ENCODE measurements at regions not wholly inside any gene's neighbourhood (a gene's known extent, or its start where the extent isn't known, plus 50 kb on each side); places are given as distances from the start of the nearest gene placed in this dataset.

- Histone ChIP-seq H3K4me1 (ENCODE audit: low read length) (no peaks in the 10 kb centered on the region), H3K9me2 (replicated peaks; ENCODE audit: insufficient read depth, low read length) (no peaks in the 10 kb centered on the region), H3K9ac (ENCODE audit: low read length) (no peak overlapping the region), H2AFZ (ENCODE audit: low read length) (no peak overlapping the region), H3K4me3 (ENCODE audit: low read length) (no peak overlapping the region), H3K9me3 (ENCODE audit: low read length) (no peaks in the 10 kb centered on the region; the same call in 1 of the 2 replicates), H3K4me2 (ENCODE audit: low read depth, low read length, poor library complexity, severe bottlenecking) (no peak overlapping the region), H3K27ac (ENCODE audit: low read length) (no peak overlapping the region), H3K79me2 (ENCODE audit: low read length) (no peaks in the 10 kb centered on the region), H3K27me3 (ENCODE audit: low read length) (no peaks in the 10 kb centered on the region), H3K36me3 (ENCODE audit: insufficient read depth, low read length) (no peaks in the 10 kb centered on the region), H4K20me1 (ENCODE audit: insufficient read depth, low read depth, low read length) (no peaks in the 10 kb centered on the region)
- DNase-seq, result no peak
These were observed 380.8 kb downstream of the NDFIP2 start for GRCh38 chr13:79861731-79862130.

DNA sequence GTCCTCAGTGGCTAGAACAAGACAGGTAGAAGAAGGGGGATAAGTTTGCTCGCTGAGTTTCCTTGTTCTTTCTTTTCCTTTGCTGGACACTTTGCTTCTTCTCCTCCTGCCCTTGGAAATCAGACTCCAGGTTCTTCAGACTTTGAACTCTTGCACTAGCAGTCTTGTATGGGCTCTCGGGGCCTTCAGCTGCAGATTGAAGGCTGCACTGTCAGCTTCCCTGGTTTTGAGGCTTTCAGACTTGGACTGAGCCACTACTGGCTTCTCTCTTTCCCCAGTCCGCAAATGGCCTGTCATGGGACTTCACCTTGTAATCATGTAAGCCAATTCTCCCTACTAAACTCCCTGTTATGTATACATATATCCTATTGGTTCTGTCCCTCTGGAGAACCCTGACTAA is 379.8 kb downstream of the NDFIP2 start:
- Histone ChIP-seq H3K9me3 (ENCODE audit: low read length) (no peaks in the 10 kb centered on the region; the same call in 1 of the 2 replicates), H3K27me3 (ENCODE audit: low read length) (no peaks in the 10 kb centered on the region), H3K4me3 (ENCODE audit: low read length) (no peak overlapping the region)

GRCh38 chr13:79859756-79860155 is 378.8 kb downstream of the NDFIP2 start:
- no peaks in the 10 kb centered on the region for H3K79me2 ChIP-seq (ENCODE audit: low read length)
- no peak overlapping the region for H2AFZ ChIP-seq (ENCODE audit: low read length)
- no peak overlapping the region for H3K4me3 ChIP-seq (ENCODE audit: low read length)
- H3K27me3 ChIP-seq (ENCODE audit: low read length), result no peaks in the 10 kb centered on the region
- DNase-seq, result no peak
- no peak overlapping the region for H3K4me2 ChIP-seq (ENCODE audit: low read depth, low read length, poor library complexity, severe bottlenecking)
- no peaks in the 10 kb centered on the region; the same call in 1 of the 2 replicates for H3K9me3 ChIP-seq (ENCODE audit: low read length)
- H3K9me2 ChIP-seq (replicated peaks; ENCODE audit: insufficient read depth, low read length), result no peaks in the 10 kb centered on the region
- H3K36me3 ChIP-seq (ENCODE audit: insufficient read depth, low read length), result no peaks in the 10 kb centered on the region
- no peak overlapping the region for H3K9ac ChIP-seq (ENCODE audit: low read length)
- H3K27ac ChIP-seq (ENCODE audit: low read length), result no peak overlapping the region
- H3K4me1 ChIP-seq (ENCODE audit: low read length), result no peaks in the 10 kb centered on the region
- no peaks in the 10 kb centered on the region for H4K20me1 ChIP-seq (ENCODE audit: insufficient read depth, low read depth, low read length)

More for the DNA sequence above, 379.8 kb downstream of the NDFIP2 start:
- no peak overlapping the region for H2AFZ ChIP-seq (ENCODE audit: low read length)
- no peaks in the 10 kb centered on the region for H4K20me1 ChIP-seq (ENCODE audit: insufficient read depth, low read depth, low read length)
- H3K4me2 ChIP-seq (ENCODE audit: low read depth, low read length, poor library complexity, severe bottlenecking), result no peak overlapping the region
- H3K36me3 ChIP-seq (ENCODE audit: insufficient read depth, low read length), result no peaks in the 10 kb centered on the region
- H3K79me2 ChIP-seq (ENCODE audit: low read length), result no peaks in the 10 kb centered on the region
- H3K4me1 ChIP-seq (ENCODE audit: low read length), result no peaks in the 10 kb centered on the region
- H3K9me2 ChIP-seq (replicated peaks; ENCODE audit: insufficient read depth, low read length), result no peaks in the 10 kb centered on the region
- no peak overlapping the region for H3K27ac ChIP-seq (ENCODE audit: low read length)
- H3K9ac ChIP-seq (ENCODE audit: low read length), result no peak overlapping the region
- DNase-seq, result no peak

DNA sequence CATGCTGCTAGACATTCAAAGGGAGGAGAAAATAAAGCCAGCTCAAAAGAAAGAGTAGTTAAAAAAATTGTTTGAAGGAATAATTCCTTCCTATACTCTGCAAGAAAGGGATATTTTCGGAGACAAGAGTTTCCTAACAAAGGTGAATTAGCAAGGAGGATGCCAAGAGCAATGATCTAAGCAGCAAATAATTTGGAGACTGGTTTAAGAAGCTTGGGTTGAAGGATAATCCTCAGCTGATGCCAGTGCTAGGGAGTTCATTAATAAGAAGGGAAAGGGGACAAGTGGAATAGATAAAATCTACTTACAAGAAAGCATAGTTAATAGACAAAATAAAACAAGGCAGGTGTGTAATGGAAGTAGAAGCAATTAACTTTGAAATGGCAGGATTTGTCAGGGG is 372.3 kb downstream of the NDFIP2 start:
- Histone ChIP-seq H3K36me3 (ENCODE audit: insufficient read depth, low read length) (no peaks in the 10 kb centered on the region), H3K4me2 (ENCODE audit: low read depth, low read length, poor library complexity, severe bottlenecking) (no peak overlapping the region), H3K9me3 (ENCODE audit: low read length) (no peaks in the 10 kb centered on the region; the same call in 1 of the 2 replicates), H3K9ac (ENCODE audit: low read length) (no peak overlapping the region), H3K79me2 (ENCODE audit: low read length) (no peaks in the 10 kb centered on the region), H3K4me3 (ENCODE audit: low read length) (no peak overlapping the region), H2AFZ (ENCODE audit: low read length) (no peak overlapping the region), H3K27ac (ENCODE audit: low read length) (no peak overlapping the region), H3K9me2 (replicated peaks; ENCODE audit: insufficient read depth, low read length) (no peaks in the 10 kb centered on the region; the same call in 1 of the 2 replicates), H4K20me1 (ENCODE audit: insufficient read depth, low read depth, low read length) (no peaks in the 10 kb centered on the region), H3K27me3 (ENCODE audit: low read length) (no peaks in the 10 kb centered on the region), H3K4me1 (ENCODE audit: low read length) (no peaks in the 10 kb centered on the region)
- no peak for DNase-seq

GRCh38 chr13:79851318-79851717 is 370.4 kb downstream of the NDFIP2 start:
- Histone ChIP-seq H3K79me2 (ENCODE audit: low read length) (no peaks in the 10 kb centered on the region), H3K27ac (ENCODE audit: low read length) (no peak overlapping the region), H3K4me3 (ENCODE audit: low read length) (no peak overlapping the region), H3K4me1 (ENCODE audit: low read length) (no peaks in the 10 kb centered on the region), H2AFZ (ENCODE audit: low read length) (no peak overlapping the region), H4K20me1 (ENCODE audit: insufficient read depth, low read depth, low read length) (no peaks in the 10 kb centered on the region), H3K4me2 (ENCODE audit: low read depth, low read length, poor library complexity, severe bottlenecking) (no peak overlapping the region), H3K9me3 (ENCODE audit: low read length) (no peaks in the 10 kb centered on the region), H3K27me3 (ENCODE audit: low read length) (no peaks in the 10 kb centered on the region), H3K9me2 (replicated peaks; ENCODE audit: insufficient read depth, low read length) (no peaks in the 10 kb centered on the region; the same call in 1 of the 2 replicates), H3K36me3 (ENCODE audit: insufficient read depth, low read length) (no peaks in the 10 kb centered on the region), H3K9ac (ENCODE audit: low read length) (no peak overlapping the region)
- no peak for DNase-seq

GRCh38 chr13:79847882-79848592 is 367.1 kb downstream of the NDFIP2 start:
- Histone ChIP-seq H4K20me1 (ENCODE audit: insufficient read depth, low read depth, low read length) (no peaks in the 10 kb centered on the region), H3K4me3 (ENCODE audit: low read length) (no peak overlapping the region), H3K4me1 (ENCODE audit: low read length) (no peaks in the 10 kb centered on the region), H3K36me3 (ENCODE audit: insufficient read depth, low read length) (no peaks in the 10 kb centered on the region), H3K9me3 (ENCODE audit: low read length) (no peaks in the 10 kb centered on the region), H3K27ac (ENCODE audit: low read length) (no peak overlapping the region), H3K9me2 (replicated peaks; ENCODE audit: insufficient read depth, low read length) (no peaks in the 10 kb centered on the region; the same call in 1 of the 2 replicates), H3K9ac (ENCODE audit: low read length) (no peak overlapping the region), H2AFZ (ENCODE audit: low read length) (no peak overlapping the region), H3K79me2 (ENCODE audit: low read length) (no peaks in the 10 kb centered on the region), H3K27me3 (ENCODE audit: low read length) (no peaks in the 10 kb centered on the region), H3K4me2 (ENCODE audit: low read depth, low read length, poor library complexity, severe bottlenecking) (no peak overlapping the region)
- DNase-seq, result no peak

DNA sequence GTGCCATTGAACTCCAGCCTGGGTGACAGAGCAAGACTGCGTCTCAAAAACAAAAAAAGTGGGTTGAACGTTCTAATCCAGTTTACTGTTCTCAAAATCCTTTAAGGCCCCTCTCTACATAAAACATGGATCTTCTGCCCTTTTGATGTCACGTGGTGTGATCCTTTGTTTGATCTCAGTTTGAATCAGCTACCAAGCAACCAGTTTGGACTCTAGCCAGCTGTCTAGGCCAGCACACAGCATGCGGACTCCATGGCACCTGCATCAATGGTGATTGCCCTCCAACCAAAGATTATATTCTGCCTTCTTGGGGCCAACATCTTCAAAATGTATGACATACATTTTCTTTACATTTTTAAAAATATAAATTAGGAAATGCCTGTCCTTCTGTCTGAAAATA is 365.4 kb downstream of the NDFIP2 start:
- Histone ChIP-seq H3K27me3 (ENCODE audit: low read length) (no peaks in the 10 kb centered on the region), H3K79me2 (ENCODE audit: low read length) (no peaks in the 10 kb centered on the region), H2AFZ (ENCODE audit: low read length) (no peak overlapping the region), H3K9me3 (ENCODE audit: low read length) (no peaks in the 10 kb centered on the region), H4K20me1 (ENCODE audit: insufficient read depth, low read depth, low read length) (no peaks in the 10 kb centered on the region), H3K4me1 (ENCODE audit: low read length) (no peaks in the 10 kb centered on the region), H3K4me3 (ENCODE audit: low read length) (no peak overlapping the region), H3K9me2 (replicated peaks; ENCODE audit: insufficient read depth, low read length) (no peaks in the 10 kb centered on the region; the same call in 1 of the 2 replicates), H3K36me3 (ENCODE audit: insufficient read depth, low read length) (no peaks in the 10 kb centered on the region), H3K9ac (ENCODE audit: low read length) (no peak overlapping the region), H3K4me2 (ENCODE audit: low read depth, low read length, poor library complexity, severe bottlenecking) (no peak overlapping the region), H3K27ac (ENCODE audit: low read length) (no peak overlapping the region)
- DNase-seq, result no peak

GRCh38 chr13:79837741-79838450 is 356.9 kb downstream of the NDFIP2 start:
- H3K9me2 ChIP-seq (replicated peaks; ENCODE audit: insufficient read depth, low read length), result no peaks in the 10 kb centered on the region
- no peaks in the 10 kb centered on the region for H4K20me1 ChIP-seq (ENCODE audit: insufficient read depth, low read depth, low read length)
- no peak overlapping the region for H3K27ac ChIP-seq (ENCODE audit: low read length)
- no peaks in the 10 kb centered on the region for H3K79me2 ChIP-seq (ENCODE audit: low read length)
- H3K27me3 ChIP-seq (ENCODE audit: low read length), result no peaks in the 10 kb centered on the region
- H3K4me3 ChIP-seq (ENCODE audit: low read length), result no peak overlapping the region
- H2AFZ ChIP-seq (ENCODE audit: low read length), result no peak overlapping the region
- H3K9ac ChIP-seq (ENCODE audit: low read length), result no peak overlapping the region
- H3K36me3 ChIP-seq (ENCODE audit: insufficient read depth, low read length), result no peaks in the 10 kb centered on the region
- H3K4me2 ChIP-seq (ENCODE audit: low read depth, low read length, poor library complexity, severe bottlenecking), result no peak overlapping the region
- no peak for DNase-seq
- H3K4me1 ChIP-seq (ENCODE audit: low read length), result no peaks in the 10 kb centered on the region
- H3K9me3 ChIP-seq (ENCODE audit: low read length), result no peaks in the 10 kb centered on the region
